ENCODE measurements at regions not wholly inside any gene's neighbourhood (a gene's known extent, or its start where the extent isn't known, plus 50 kb on each side); places are given as distances from the start of the nearest gene placed in this dataset.

GRCh38 chr14:42187846-42188245, 581.2 kb downstream of the LRFN5 start:
- TF ChIP-seq CTCF (conservative IDR thresholded peaks at IDR 0.05; ENCODE audit: low read depth, low read length) (no peak), EZH2 (IDR thresholded peaks at IDR 0.05; ENCODE audit: borderline replicate concordance, low read depth, low read length, poor library complexity, severe bottlenecking) (no peak)
